NCI-H1436 (cell line): ENCODE measurements at regions not wholly inside any gene's neighbourhood (a gene's known extent, or its start where the extent isn't known, plus 50 kb on each side); places are given as distances from the start of the nearest gene placed in this dataset.

ENCODE experiments used
- DNase-seq: peaks from one replicate; lab custom pipeline; 2025; lab: John Stamatoyannopoulos, UW

DNA sequence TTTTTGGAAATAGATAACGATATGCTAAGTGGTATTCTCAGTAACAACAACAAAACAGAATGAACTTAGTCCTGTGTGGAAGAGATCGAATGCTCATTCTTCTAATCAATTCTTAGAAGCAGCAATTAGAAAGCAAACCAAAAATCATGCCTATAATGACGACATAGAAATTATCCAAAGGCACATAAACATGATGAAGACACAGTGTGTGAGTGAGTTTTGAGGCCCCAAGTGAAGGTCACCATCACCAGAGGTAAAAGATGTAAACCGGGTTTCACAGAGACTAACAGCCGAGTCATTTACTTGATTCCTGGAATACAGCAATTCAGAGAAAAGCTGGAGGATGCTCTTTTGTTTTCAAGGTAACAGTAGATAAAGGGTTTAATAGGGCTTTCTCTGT lies 509.2 kb downstream of the TDRD15 start:
- no peak for DNase-seq

DNA sequence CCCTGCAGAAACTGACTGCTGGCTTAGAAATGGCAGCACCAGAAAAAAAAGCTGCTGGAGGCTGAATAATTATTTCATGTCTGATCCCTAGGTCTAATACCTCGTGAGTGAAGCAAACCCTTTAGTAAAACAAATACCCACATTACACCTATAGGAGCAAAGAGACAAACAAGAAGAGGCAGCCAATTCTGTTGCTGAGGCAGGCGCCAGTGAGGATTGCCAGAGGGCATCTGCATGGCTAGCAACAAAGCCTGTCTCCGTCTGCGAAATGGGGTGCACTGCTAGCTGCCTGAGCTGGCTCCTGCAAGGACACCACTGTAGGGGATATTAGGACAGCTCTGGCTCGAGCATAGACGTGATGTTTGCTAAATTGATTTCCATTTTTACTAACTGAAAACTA lies 509.7 kb downstream of the TDRD15 start:
- DNase-seq = no peak

DNA sequence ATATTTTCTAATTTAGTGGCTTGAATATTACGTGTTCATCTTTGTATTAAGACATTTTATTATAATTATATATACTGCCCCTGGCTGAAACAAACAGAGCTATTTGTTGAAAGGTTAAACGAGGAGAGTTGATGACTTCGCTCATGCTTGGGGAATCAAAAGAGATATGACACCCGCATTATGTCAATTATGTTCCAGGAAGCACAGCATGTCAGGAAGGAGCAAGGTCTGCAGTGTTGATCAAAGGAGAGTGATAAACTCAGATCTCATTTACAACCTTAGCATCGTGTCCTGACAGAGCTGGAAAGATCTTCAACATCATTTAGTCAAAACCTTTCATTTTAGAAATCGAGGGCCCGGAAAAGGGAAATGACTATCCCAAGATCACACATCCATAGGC lies 510.1 kb downstream of the TDRD15 start:
- no peak for DNase-seq

DNA sequence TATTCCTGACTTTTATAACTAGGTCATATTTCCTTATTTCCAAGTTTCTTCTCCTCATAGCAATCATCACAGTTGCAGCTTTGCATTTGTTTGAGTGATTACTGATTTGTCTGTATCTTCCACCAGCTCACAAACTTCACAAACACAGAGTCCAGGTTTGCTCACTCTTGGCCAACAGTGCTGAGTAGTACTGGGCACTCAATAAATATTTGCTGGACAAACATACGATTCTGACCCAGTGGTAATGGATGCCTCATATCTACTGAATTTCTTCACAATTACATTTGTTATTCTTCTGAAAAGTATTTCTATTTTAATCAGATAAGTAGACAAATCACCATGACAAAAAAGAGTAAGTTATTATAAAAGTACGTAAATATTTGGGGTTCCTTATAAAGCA lies 516.3 kb downstream of the TDRD15 start:
- no peak for DNase-seq

DNA sequence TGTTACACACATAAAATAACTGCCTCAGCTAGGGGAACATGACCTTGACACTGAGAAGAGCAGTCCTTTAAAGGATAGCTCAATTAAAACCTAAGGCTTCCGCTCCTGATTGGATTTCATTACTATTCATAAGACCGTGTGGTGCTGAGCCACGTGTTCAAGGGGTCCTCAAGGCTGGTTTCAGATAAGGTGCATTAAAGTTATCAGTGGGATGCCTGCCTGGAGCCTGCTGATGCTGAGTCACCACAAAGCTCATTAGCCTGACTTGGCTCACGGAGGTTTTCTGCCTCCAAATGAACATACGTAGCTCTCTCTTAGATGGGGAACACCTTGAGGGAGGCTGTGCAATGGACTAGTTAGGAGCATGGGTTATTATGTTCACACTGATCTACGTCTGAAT lies 518.9 kb downstream of the TDRD15 start:
- DNase-seq = no peak

DNA sequence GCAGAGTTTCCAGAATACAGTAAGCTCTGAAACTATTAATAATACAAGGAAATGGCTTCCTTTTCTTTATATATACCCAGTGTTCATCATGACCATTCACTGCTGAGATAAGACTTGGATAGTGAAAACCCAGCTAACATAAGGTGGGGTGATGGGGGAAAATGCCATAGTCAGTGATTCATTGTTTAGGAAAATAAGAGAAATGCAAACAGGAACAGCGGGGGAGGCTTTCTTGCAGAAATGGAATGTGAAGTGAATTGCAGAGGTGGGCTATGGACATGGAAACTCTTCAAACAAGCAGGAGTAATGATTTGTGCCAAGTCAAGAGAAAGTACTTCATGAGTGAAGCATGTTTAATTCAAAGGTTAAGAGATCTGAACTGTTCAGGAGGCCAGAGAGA lies 519.4 kb downstream of the TDRD15 start:
- no peak for DNase-seq

DNA sequence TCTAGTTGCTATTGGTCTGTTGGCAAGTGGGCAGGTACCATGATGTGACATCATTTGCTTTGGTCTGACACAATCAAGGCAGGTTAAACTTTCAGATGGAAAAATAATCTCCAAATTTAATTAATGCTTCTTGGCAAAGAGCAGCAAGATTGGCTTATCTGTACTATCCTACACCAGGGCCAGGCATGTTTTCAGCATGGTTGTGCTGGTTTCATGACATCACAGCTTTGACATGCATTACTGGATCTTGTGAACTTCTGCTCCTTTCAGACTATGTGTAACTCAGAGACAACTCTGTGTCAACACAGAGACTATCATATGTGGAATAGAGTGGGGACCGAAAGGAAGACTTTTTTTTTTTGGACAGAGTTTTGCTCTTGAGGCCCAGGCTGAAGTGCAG lies 520.5 kb downstream of the TDRD15 start:
- no peak for DNase-seq

DNA sequence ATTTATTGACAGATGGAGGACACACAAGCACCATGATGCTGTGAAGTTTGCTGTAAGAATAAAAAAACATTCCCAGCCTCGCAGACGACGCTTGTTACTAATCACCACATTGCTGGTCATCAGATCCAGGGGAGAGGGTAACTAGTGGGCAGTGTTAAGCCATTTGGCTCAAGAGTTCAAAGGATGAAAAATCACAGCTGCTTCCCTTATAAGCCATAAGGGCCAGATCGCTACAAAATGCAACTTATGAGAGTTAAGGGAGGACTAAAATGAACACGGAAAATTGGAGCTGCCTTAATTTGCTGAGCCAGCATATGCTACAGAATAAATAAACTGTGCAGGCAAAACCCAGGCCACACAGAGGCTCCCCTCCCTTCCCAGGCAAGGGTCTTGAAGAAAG lies 522.6 kb downstream of the TDRD15 start:
- DNase-seq = no peak

DNA sequence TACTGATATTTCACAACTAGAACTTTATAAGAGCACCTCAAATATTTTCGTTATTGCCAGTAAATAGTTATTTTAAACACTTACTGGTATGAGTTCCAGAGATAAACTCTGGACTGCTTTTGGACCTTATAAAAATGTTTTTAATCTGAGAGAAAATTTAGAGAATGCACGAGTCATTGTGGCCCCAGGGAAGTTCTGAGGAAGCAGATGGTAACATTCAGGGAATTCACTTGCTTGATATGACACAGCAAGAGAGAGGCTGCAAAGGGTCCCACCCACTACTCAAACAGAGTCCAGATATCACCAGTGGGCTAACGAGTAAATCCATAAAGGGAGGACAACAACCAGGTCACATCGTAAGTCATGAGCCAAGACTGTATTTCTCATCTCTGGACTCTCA lies 526.8 kb downstream of the TDRD15 start:
- no peak for DNase-seq

DNA sequence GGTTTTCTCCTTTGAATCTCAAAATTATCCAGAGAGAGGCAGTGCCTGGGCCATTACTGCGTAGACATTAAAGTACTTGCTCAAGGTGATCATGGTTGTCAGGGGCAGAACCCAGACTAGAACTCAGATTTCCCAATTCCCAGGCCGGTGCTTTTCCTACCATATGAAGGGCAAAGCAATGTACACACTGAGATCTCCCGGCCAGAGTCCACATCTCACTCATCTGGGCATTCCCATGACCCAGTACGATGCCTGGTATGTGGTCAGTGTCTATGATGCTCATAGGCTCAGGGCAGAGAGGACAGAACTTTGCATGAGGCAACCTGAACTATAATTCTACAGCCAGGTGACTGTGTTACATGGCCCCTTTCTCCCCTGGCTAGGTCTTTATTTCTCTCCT lies 531.4 kb downstream of the TDRD15 start:
- no peak for DNase-seq

DNA sequence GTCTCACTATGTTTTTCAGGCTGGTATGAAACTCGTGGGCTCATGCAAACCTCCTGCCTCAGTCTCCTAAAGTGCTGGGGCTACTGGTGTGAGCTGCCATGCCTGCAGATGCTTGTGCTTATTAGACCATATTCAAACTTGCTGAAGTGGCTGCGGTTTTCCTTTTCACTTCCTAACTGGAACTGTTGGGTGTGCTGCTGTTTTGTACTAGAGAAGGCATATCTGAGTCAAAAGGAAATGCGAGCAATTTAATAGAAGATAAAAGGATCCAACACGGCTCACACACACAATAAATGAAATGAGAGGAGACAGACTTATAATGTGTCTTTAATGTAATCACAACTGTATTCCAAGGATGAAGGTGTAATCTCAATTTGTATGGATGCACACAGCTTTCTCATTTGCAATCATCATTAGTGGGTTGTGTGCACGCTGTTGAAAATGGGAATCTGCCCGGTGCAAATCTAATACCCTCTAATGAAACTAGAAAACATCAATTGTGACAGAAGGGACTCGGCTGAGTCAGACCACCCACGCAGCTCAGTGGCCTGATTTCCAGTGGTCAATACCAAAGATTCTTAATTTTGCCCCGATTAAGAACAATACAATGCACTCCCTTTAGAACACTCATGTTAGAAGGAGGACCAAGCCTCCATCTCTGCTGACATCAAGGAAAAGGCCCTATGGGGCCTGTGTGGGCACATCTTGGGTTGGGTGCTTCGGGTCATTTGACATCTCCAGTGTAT lies 532.7 kb downstream of the TDRD15 start:
- DNase-seq = no peak

DNA sequence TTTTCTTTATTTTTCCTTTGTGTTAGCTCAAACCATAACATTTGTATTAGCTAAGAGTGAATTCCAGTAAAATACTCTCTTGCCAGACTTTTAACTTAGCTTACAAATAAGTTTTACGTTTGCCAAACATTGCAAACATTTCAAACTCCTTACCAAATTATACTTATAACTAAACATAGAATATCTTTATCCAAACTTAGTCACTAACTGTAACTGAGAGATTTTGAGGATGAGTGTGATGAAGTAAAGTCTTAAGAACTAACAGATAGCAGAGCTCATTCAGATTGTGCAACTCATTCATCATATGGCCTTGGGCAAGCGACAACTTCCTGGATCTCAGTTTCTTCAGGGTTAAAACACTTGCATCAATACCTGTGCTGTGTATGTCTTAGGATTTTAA lies 533.7 kb downstream of the TDRD15 start:
- DNase-seq = no peak

DNA sequence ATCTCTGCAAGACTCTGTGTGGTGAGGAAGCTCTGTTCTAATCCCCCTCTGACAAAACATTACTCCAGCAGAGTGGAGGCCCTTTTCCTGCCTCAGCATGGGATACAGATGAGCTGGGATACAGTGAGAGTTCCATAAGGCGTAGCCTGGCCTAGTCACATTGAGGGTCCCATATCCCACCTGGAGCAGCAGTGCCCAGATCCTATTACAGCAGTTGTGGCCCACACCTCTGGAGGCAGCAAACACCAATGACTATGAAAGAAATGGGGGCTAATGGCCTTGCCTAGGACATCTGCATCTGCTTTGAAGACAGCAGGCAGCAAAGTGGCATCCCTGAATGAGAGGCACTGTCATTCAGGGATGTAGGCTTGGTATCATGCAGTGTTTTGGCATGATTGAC lies 534.5 kb downstream of the TDRD15 start:
- no peak for DNase-seq

DNA sequence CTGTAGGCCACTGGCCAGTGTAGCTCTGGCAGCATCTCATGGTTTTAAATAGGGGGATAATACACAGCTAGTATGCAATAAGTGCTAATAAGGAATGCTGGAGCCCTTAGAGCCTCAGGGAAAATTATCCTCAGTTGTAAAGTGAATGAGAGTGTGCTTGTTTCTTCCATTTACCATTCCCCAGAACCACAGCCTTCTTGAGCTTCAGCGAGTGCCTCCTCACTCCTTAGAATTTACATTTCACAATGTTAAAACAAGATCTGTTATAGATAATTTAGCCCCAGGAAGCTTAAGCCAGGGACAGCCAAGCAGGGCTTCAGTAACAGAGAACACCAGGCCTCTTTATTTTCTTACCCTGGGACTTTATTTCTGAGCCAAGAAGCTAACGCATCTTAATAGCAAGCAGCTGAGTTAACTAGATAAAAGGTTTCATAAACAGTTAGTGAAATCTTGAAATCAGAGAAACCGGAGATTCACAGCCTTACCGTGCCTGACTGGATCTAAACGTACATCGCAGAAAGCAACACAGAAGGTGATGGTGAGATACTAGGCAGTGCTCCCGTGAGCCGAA lies 535.2 kb downstream of the TDRD15 start:
- DNase-seq = no peak

DNA sequence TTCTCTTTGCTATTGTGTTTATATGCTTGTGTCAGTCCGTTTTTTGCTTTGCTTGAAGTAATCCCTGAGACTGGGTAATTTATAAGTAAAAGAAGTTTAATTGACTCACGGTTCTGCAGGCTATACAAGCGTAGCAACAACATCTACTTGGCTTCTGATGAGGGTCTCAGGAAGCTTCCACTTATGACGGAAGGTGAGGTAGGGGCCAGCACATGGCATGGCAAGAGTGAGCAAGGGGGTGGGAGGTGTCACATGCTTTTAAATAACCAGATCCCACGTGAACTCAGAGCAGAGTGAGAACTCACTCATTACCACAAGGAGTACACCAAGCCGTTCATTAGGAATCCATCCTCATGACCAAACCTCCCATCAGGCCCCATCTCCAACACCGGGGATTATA lies 540.3 kb downstream of the TDRD15 start:
- DNase-seq = no peak

DNA sequence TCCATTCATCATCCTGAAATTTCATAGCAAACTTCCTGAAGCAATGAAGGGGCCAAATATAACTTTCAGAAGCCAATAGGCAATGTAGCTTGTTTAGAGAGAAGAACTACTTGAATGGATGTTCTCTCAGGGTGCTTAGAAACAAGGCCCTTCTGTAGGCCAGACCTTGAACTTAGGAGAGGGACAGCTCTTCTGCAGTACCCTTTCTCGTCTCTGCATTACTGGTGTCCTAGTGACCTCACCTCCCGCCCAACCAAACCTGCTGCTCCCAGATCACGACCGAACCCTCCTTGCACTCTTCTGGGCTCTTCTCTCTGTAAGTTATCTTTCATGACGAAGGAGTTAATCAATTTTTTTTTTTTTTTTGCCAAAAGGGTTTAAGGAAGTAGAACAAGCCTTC lies 543.9 kb downstream of the TDRD15 start:
- DNase-seq = no peak

DNA sequence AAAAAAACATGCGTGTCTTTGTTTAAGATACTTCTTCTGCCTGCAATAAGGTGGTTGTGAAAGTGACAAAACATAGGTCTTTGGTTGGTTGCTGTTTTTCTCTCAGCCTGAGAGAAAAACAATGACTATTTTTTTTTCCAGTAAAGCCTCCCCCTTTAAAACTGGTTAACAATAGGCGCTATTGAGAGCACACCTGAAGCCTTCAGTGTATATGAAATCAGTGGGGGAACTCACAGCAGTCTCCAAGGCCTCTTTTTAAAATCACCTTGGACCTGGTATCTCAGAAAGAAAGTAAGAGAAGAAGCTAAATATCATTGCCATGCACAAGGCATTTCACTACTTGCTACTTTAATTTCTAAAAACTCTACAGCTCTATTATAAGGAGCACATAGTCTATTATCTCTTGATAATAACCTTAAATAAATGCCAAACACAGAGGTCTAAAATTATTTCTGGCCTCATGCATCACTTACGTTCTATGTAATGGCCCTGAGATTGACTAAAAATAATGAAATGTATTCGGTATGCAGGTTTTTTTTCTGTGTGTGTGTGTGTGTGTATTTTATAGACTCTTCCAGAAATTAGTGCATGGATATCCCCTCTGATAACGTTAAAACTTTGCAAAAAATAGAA lies 544.4 kb downstream of the TDRD15 start:
- DNase-seq = no peak

DNA sequence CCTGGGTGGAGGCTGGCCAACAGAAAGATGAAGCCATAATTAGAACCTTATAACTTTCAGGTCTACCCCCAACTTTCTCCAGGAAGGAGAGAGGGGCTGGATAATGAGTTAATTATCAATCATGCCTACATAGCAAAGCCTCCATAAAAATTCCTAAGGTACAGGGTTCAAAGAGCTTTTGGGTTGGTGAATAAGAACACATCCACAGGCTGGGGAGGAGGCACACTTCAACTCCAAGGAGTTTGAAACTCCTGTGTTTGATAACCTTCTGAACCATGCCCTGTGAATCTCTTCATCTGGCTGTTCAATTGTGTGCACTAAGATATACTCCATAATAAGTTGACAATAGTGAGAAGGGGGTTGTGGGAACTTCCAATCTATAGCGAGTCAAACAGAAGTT lies 552.3 kb downstream of the TDRD15 start:
- no peak for DNase-seq

DNA sequence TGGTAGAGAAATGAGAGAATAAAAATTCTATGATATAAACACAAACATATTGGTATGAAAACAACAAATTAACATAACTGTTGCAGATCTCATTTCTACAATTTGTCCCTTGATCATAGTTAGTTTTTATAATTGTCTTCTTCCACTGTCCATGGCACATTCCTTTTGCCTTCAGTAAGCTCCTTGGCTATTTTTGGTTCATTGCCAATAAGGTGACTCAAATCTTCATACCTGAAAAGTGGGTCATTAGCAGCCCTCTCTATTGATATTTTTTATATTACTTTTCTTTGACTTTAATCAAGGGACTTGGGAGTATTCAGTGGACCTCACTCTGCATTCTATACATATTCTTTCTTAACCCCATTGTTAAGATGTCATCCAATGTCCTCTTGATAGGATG lies 552.9 kb downstream of the TDRD15 start:
- DNase-seq = no peak

DNA sequence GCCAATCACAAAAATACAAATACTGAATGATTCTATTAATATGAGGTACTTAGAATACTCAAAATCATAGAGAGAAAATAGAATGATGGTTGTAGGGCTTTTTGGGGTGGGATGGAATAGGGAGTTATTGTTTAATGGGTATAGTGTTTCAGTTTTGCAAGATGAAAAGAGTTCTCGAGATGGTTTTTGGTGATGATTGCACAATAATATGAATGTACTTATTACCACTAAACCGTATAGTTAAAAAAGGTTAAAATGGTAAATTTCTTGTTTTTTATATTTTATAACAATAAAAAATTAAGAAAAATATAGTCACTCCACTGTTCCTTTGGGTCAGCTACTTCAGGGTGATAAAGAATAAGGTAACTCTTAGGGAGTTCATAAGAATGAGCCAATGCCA lies 560.1 kb downstream of the TDRD15 start:
- no peak for DNase-seq

DNA sequence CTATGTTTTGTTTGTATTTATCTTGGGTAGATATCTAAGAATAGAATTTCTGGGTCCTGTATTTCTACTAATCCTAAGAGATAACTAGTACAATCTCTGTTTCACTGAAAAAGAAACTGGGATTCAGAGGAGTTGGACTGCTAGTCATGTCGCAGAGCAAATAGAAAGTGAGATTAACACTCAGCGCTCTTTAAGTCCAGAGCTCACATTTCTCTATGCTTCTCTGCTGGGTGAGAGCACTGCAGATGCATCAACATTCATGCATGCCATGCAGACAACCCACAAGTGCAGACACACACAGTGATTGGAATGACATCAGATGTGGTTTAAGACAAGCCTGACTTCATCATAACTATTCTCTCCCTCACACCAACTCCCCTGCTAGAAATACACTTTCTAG lies 563.8 kb downstream of the TDRD15 start:
- no peak for DNase-seq

DNA sequence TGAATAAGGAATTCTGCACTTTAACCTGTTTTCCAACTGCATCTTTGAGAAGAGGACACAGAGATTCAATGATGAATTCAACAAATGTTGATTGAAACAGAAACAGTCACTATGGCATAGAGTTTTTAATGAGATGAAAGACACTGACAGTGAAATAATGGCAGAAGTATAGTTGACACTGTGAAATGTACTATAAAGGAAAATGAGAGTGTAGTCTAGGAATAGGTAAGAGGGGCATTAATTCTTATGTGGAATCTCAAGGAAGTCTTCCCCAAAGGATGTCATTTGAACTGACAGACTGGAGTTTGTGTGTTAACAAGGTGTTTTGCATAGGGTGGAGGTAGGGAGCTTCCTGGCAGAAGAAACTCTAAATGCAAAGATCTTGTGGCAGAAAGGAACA lies 566.2 kb downstream of the TDRD15 start:
- DNase-seq = no peak

DNA sequence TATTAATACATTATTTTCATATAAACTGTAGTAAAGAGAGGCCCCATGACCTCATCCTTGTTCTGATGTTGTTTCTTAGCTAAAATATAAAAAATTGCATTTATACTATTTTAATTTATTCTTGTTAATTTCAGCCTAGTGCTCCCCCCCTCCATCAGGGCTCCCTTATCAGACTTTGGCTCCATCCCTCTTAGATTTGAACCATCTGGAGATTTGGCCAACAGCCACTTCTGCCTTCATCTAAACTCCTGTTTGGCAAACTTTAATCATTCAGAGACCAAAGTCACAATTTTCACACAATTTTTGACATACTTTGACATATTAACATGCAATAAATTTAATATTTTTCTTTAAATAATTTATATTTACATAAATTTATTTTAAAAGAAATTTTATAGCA lies 569.3 kb downstream of the TDRD15 start:
- DNase-seq = no peak
